Mesendoderm (in vitro differentiated cells): ENCODE measurements at regions not wholly inside any gene's neighbourhood (a gene's known extent, or its start where the extent isn't known, plus 50 kb on each side); places are given as distances from the start of the nearest gene placed in this dataset.

Experiments used
- DNase-seq: peaks from one replicate; pipeline ENCODE4 v3.0.0; 2013
- H2AK5ac ChIP-seq: 2 replicates; pipeline ENCODE4 v1.6.1; 2013; ENCODE audit warnings: low read length, inconsistent platforms
- H2BK120ac ChIP-seq: 2 replicates; pipeline ENCODE4 v1.6.1; 2013; ENCODE audit warnings: low read depth, mild to moderate bottlenecking, low read length, moderate library complexity, mixed read lengths
- H2BK15ac ChIP-seq: replicated peaks from 2 replicates; pipeline ENCODE4 v1.6.1; 2013; ENCODE audit warnings: low read depth, mild to moderate bottlenecking, moderate library complexity
- H2BK5ac ChIP-seq: 2 replicates; pipeline ENCODE4 v1.6.1; 2013; ENCODE audit warnings: low read length, inconsistent platforms
- H3K18ac ChIP-seq: 2 replicates; pipeline ENCODE4 v1.6.1; 2013; ENCODE audit warnings: mild to moderate bottlenecking, low read length, mixed read lengths
- H3K23ac ChIP-seq: one replicate; pipeline ENCODE4 v1.6.1; 2013; ENCODE audit warnings: low read length
- H3K27ac ChIP-seq: 2 replicates; pipeline ENCODE4 v1.5.1; 2013; ENCODE audit warnings: low read depth, mild to moderate bottlenecking, inconsistent platforms, low read length, moderate library complexity
- H3K27me3 ChIP-seq: 2 replicates; pipeline ENCODE4 v1.6.1; 2013; ENCODE audit warnings: low read length, control low read depth, mild to moderate bottlenecking, inconsistent platforms; ENCODE audit not compliant: insufficient read depth, poor library complexity
- H3K36me3 ChIP-seq: 2 replicates; pipeline ENCODE4 v1.6.1; 2013; ENCODE audit warnings: low read length, inconsistent platforms; ENCODE audit not compliant: control insufficient read depth, insufficient read depth
- H3K4ac ChIP-seq: one replicate; pipeline ENCODE4 v1.6.1; 2013; ENCODE audit warnings: low read depth, mild to moderate bottlenecking, low read length, moderate library complexity
- H3K4me1 ChIP-seq: 2 replicates; pipeline ENCODE4 v1.6.1; 2013; ENCODE audit warnings: low read depth, low read length, inconsistent platforms; ENCODE audit not compliant: control insufficient read depth
- H3K4me2 ChIP-seq: 2 replicates; pipeline ENCODE4 v1.6.1; 2013; ENCODE audit warnings: low read length
- H3K4me3 ChIP-seq: 2 replicates; pipeline ENCODE4 v1.5.1; 2013; ENCODE audit warnings: mild to moderate bottlenecking, low read length
- H3K56ac ChIP-seq: one replicate; pipeline ENCODE4 v1.6.1; 2013; ENCODE audit warnings: low read length
- H3K79me1 ChIP-seq: 2 replicates; pipeline ENCODE4 v1.6.1; 2013; ENCODE audit warnings: low read length, inconsistent platforms
- H3K79me2 ChIP-seq: 2 replicates; pipeline ENCODE4 v1.6.1; 2013; ENCODE audit warnings: mild to moderate bottlenecking, low read length; ENCODE audit not compliant: control insufficient read depth, insufficient read depth
- H3K9ac ChIP-seq: 2 replicates; pipeline ENCODE4 v1.6.1; 2013; ENCODE audit warnings: low read length, inconsistent platforms
- H4K5ac ChIP-seq: one replicate; pipeline ENCODE4 v1.6.1; 2013; ENCODE audit warnings: low read length
- H4K8ac ChIP-seq: one replicate; pipeline ENCODE4 v1.6.1; 2013; ENCODE audit warnings: low read depth, mild to moderate bottlenecking, control low read depth, low read length, moderate library complexity
- WGBS: extraction: QIAGEN DNeasy Blood & Tissue Kit; methylation state at CpG from one replicate; pipeline ENCODE4 v1.1.7; 2013; ENCODE audit warnings: low lambda C conversion rate, missing lambda C conversion rate; ENCODE audit not compliant: insufficient coverage; ENCODE audit errors: extremely low coverage; 5-methylcytosine and 5-hydroxymethylcytosine counted together

DNA sequence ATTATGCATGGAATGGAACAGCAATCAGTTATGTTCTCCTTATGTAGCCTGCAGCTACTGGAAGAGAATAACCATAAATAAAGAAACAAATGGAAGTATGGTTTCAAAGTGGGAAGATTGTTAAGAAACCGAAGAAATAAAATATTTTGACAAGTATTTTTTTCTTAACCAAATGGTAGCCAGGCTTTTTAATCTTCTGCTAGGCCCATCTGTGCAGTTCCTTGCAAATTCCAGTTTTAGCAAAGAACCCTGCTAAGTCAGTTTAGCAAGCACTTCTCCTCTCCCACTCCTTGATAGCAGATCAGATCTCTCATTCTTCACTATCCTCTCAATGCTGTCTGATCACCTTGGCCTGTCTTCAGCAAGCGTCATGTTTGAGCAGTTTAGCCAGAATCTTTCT is 111.1 kb upstream of the PRDM9 start:
- H3K79me1 ChIP-seq, result no peaks in the 10 kb centered on the region
- H3K79me2 ChIP-seq, result no peaks in the 10 kb centered on the region
- H2BK120ac ChIP-seq, result no peak overlapping the region
- H3K4ac ChIP-seq, result no peak overlapping the region
- no CpG with 5 or more reads among the region's 2 CpGs for WGBS
- no peaks in the 10 kb centered on the region for H3K27me3 ChIP-seq
- no peaks in the 10 kb centered on the region for H3K4me1 ChIP-seq
- H2AK5ac ChIP-seq, result no peak overlapping the region
- H4K5ac ChIP-seq, result no peak overlapping the region
- no peaks in the 10 kb centered on the region for H3K36me3 ChIP-seq
- no peak overlapping the region for H2BK5ac ChIP-seq
- no peak overlapping the region for H3K9ac ChIP-seq
- H3K27ac ChIP-seq, result no peak overlapping the region
- no peak for DNase-seq
- H2BK15ac ChIP-seq, result no peak overlapping the region
- no peak overlapping the region for H3K23ac ChIP-seq
- H3K4me2 ChIP-seq, result no peak overlapping the region
- no peak overlapping the region for H3K56ac ChIP-seq
- H4K8ac ChIP-seq, result no peak overlapping the region
- H3K18ac ChIP-seq, result no peak overlapping the region
- H3K4me3 ChIP-seq, result no peak overlapping the region

DNA sequence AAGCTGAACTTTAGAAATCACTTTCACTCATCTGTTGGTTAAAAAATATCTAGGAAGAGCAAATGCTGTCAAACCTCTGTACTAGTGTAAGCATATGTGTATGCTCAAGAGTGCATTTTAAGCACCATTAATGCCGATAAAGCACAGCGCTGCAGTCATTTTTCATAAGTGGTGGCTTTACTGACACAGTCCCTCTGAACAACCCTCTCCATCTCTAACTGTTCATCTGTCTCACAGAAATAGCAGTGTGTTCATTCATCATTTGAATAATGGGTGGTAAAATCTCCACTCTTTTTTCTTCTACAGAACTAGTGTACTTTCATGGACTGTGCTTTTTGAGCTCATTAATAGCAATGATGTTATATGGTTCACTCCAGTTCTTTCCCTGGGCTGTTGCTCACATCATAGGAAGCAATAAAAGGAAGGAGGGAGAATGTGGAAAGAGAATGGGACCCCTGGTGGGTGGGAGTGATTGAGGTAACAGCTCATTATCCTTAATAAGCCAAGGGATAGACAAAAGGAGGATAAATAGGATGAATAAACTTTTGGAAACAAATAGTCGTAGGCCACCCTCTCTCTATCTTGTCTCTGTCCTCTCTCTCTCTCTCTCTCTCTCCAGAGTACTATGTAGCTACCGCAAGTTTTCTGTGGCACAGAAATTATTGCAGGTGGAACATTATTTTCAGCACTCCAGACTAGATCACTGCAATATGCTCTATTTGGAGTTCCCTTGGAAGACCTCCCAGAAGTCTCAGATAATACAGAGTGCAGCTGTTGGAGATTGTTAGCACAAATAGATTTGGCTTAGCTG is 117.9 kb upstream of the PRDM9 start:
- Histone ChIP-seq H3K27me3 (no peaks in the 10 kb centered on the region), H3K4me2 (no peak overlapping the region), H4K8ac (no peak overlapping the region), H2BK5ac (no peak overlapping the region), H3K23ac (no peak overlapping the region), H3K27ac (no peak overlapping the region), H3K56ac (no peak overlapping the region), H3K79me2 (no peaks in the 10 kb centered on the region), H2BK15ac (no peak overlapping the region), H3K4ac (no peak overlapping the region), H2AK5ac (no peak overlapping the region), H3K79me1 (no peaks in the 10 kb centered on the region), H4K5ac (no peak overlapping the region), H3K4me3 (no peak overlapping the region), H2BK120ac (no peak overlapping the region), H3K18ac (no peak overlapping the region), H3K4me1 (no peaks in the 10 kb centered on the region), H3K9ac (no peak overlapping the region), H3K36me3 (no peaks in the 10 kb centered on the region)
- no CpG with 5 or more reads among the region's 4 CpGs for WGBS
- peak; percentile 71 for DNase-seq

DNA sequence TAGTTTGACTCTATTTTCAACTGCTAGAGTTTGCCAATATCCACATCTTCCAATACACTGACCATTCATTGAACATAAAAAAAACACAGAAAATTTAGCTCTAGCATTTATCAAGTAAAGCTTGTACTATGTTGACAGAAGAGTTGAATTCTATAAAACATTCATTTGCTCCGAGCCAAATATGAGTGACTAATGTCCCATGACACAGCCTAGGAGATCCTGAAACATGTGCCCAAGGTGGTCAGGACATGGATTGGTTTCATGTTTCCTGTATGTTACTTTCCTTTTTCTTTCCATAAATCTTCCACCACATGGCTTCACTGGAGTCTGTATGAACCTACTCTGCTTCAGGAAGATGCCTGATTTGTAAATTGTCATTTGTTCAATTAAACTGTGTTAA is 122.4 kb upstream of the PRDM9 start:
- no CpG with 5 or more reads among the region's 1 CpG for WGBS
- H3K27me3 ChIP-seq, result no peaks in the 10 kb centered on the region
- no peaks in the 10 kb centered on the region for H3K79me2 ChIP-seq
- no peaks in the 10 kb centered on the region for H3K4me1 ChIP-seq
- H4K8ac ChIP-seq, result no peak overlapping the region
- no peak overlapping the region for H3K4ac ChIP-seq
- no peak overlapping the region for H3K27ac ChIP-seq
- H3K4me3 ChIP-seq, result no peak overlapping the region
- H3K79me1 ChIP-seq, result no peaks in the 10 kb centered on the region
- H3K36me3 ChIP-seq, result no peaks in the 10 kb centered on the region
- no peak overlapping the region for H3K56ac ChIP-seq
- H4K5ac ChIP-seq, result no peak overlapping the region
- H2BK5ac ChIP-seq, result no peak overlapping the region
- no peak overlapping the region for H2BK15ac ChIP-seq
- no peak overlapping the region for H2AK5ac ChIP-seq
- no peak overlapping the region for H3K18ac ChIP-seq
- H2BK120ac ChIP-seq, result no peak overlapping the region
- H3K23ac ChIP-seq, result no peak overlapping the region
- H3K9ac ChIP-seq, result no peak overlapping the region
- H3K4me2 ChIP-seq, result no peak overlapping the region
- no peak for DNase-seq

DNA sequence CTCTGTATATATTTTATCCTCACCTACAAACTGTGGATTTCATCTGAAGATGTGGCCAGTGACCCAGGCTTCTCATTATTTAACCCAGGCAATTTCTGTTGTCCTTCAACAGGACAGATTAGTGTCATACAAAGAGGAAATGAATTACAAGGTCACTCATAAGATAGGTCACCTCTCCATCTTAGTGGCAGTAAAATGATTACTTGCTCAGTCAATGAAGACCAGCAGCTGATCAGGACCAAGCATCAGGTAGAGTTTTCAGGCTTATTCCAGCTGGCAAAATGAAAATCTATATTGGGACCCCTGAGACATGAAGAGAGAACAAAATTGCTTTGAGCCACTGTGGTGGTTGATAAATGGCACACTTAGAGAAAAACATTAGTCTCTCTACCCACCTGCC is 135.2 kb upstream of the PRDM9 start:
- Histone ChIP-seq H3K79me2 (no peaks in the 10 kb centered on the region), H3K4me3 (no peak overlapping the region), H3K4me1 (no peaks in the 10 kb centered on the region), H3K27ac (no peak overlapping the region), H4K8ac (no peak overlapping the region), H3K79me1 (no peaks in the 10 kb centered on the region), H3K9ac (no peak overlapping the region), H2BK120ac (no peak overlapping the region), H2BK5ac (no peak overlapping the region), H3K18ac (no peak overlapping the region), H3K36me3 (no peaks in the 10 kb centered on the region), H3K56ac (no peak overlapping the region), H3K4ac (no peak overlapping the region), H3K27me3 (no peaks in the 10 kb centered on the region), H3K4me2 (no peak overlapping the region), H2AK5ac (no peak overlapping the region), H2BK15ac (no peak overlapping the region), H3K23ac (no peak overlapping the region), H4K5ac (no peak overlapping the region)
- no peak for DNase-seq

DNA sequence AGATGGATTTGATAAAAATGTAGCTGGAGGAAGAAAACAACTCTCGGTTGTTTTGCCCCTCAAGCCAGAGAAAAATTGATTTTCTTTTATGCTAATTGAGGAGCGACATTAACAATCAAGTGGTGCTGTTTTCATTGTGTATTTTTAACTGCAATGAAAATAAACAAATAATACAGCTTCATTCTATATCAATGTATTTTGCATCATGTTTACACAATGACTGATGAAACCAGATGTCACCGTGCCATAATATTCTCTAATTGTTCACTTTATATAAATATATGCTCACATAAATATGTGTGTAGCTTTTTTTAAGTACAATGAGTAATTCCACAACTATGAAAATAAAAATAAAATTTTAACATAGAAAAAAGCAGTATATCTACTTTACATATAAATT is 139.0 kb upstream of the PRDM9 start:
- no peak overlapping the region for H2AK5ac ChIP-seq
- no peak overlapping the region for H3K18ac ChIP-seq
- DNase-seq, result no peak
- H2BK120ac ChIP-seq, result no peak overlapping the region
- H3K4me2 ChIP-seq, result no peak overlapping the region
- no peak overlapping the region for H3K56ac ChIP-seq
- no peak overlapping the region for H3K9ac ChIP-seq
- WGBS, result no CpG with 5 or more reads among the region's 3 CpGs
- H4K8ac ChIP-seq, result no peak overlapping the region
- no peak overlapping the region for H3K27ac ChIP-seq
- no peaks in the 10 kb centered on the region for H3K4me1 ChIP-seq
- no peaks in the 10 kb centered on the region for H3K79me1 ChIP-seq
- H3K23ac ChIP-seq, result no peak overlapping the region
- H3K4ac ChIP-seq, result no peak overlapping the region
- H3K79me2 ChIP-seq, result no peaks in the 10 kb centered on the region
- no peak overlapping the region for H4K5ac ChIP-seq
- H3K4me3 ChIP-seq, result no peak overlapping the region
- no peak overlapping the region for H2BK5ac ChIP-seq
- H3K27me3 ChIP-seq, result no peaks in the 10 kb centered on the region
- H2BK15ac ChIP-seq, result no peak overlapping the region
- no peaks in the 10 kb centered on the region for H3K36me3 ChIP-seq

DNA sequence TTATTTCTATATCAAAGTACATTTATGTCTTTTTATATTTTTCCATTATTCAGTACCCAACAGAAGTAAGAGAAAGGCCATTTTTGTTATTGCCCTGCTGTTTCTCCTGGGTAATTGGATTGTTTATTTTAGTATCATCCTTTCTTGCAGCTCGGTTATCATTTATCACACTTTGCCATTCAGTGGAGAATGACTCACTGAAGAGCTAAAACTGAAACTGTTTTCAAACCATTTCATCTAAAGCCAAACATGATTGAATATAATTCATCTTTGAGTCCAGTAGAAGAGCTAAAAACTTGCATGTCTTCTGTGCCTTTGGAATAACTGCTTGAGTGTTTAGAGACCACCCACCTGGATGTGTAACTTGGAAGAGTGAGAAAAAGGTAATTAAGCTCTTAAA is 139.5 kb upstream of the PRDM9 start:
- WGBS, result no CpG with 5 or more reads among the region's 1 CpG
- H2BK5ac ChIP-seq, result no peak overlapping the region
- H3K27ac ChIP-seq, result no peak overlapping the region
- no peaks in the 10 kb centered on the region for H3K36me3 ChIP-seq
- H3K4me2 ChIP-seq, result no peak overlapping the region
- no peak overlapping the region for H2AK5ac ChIP-seq
- no peaks in the 10 kb centered on the region for H3K4me1 ChIP-seq
- DNase-seq, result no peak
- no peak overlapping the region for H2BK15ac ChIP-seq
- no peak overlapping the region for H3K4ac ChIP-seq
- H3K79me1 ChIP-seq, result no peaks in the 10 kb centered on the region
- no peak overlapping the region for H3K18ac ChIP-seq
- H3K56ac ChIP-seq, result no peak overlapping the region
- no peaks in the 10 kb centered on the region for H3K27me3 ChIP-seq
- H4K8ac ChIP-seq, result no peak overlapping the region
- no peak overlapping the region for H3K9ac ChIP-seq
- no peak overlapping the region for H3K4me3 ChIP-seq
- no peak overlapping the region for H2BK120ac ChIP-seq
- no peak overlapping the region for H3K23ac ChIP-seq
- no peaks in the 10 kb centered on the region for H3K79me2 ChIP-seq
- H4K5ac ChIP-seq, result no peak overlapping the region
